Endothelial cell (in vitro differentiated cells): ENCODE measurements at regions not wholly inside any gene's neighbourhood (a gene's known extent, or its start where the extent isn't known, plus 50 kb on each side); places are given as distances from the start of the nearest gene placed in this dataset.

Experiments
- DNase-seq: peaks from one replicate; pipeline ENCODE4 v3.0.0; 2021; ENCODE audit warnings: low spot score
- H3K27ac Mint-ChIP-seq: one replicate; pipeline ENCODE4 v1.8.0; 2021; ENCODE audit warnings: mixed read lengths, inconsistent platforms; ENCODE audit not compliant: unreplicated experiment
- H3K27me3 Mint-ChIP-seq: one replicate; pipeline ENCODE4 v1.8.0; 2021; ENCODE audit warnings: mild to moderate bottlenecking, moderate library complexity, mixed read lengths, inconsistent platforms; ENCODE audit not compliant: unreplicated experiment
- H3K36me3 Mint-ChIP-seq: one replicate; pipeline ENCODE4 v1.8.0; 2021; ENCODE audit warnings: mild to moderate bottlenecking, low read depth, mixed read lengths, inconsistent platforms; ENCODE audit not compliant: unreplicated experiment
- H3K4me1 Mint-ChIP-seq: one replicate; pipeline ENCODE4 v1.8.0; 2021; ENCODE audit warnings: mild to moderate bottlenecking, mixed read lengths, inconsistent platforms; ENCODE audit not compliant: unreplicated experiment
- H3K4me3 Mint-ChIP-seq: one replicate; pipeline ENCODE4 v1.8.0; 2021; ENCODE audit warnings: mild to moderate bottlenecking, mixed read lengths, inconsistent platforms; ENCODE audit not compliant: unreplicated experiment
- H3K9me3 Mint-ChIP-seq: one replicate; pipeline ENCODE4 v1.8.0; 2021; ENCODE audit warnings: mixed read lengths, inconsistent platforms; ENCODE audit not compliant: unreplicated experiment
- TF ChIP-seq, protein P1 (sequence below): fragments of 200-600 bp; sonication (generic); IDR thresholded peaks from one replicate; pipeline ENCODE4 v1.5.0; 2021; ENCODE audit warnings: antibody characterized with exemption; ENCODE audit not compliant: unreplicated experiment

DNA sequence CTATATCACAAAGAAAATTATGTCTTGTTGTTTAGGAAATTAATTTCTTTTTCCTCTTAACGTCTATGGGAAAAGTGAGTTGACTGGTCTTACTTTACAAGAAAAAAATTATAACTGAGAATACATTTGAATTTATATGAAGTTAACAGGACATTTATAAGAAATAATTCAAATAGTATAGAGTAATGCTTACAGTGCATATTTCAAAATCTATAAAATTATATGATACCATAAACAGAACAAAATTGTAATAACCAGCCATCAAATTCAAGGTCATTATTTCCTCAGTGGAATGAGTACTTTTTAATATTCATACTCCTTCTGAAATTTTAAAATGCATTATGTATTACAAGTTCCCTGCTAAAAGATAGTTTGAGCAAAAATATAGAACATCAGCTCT lies 884.5 kb downstream of the TECRL start:
- H3K4me1 Mint-ChIP-seq, result no peaks in the 10 kb centered on the region
- TF ChIP-seq, protein P1, sequence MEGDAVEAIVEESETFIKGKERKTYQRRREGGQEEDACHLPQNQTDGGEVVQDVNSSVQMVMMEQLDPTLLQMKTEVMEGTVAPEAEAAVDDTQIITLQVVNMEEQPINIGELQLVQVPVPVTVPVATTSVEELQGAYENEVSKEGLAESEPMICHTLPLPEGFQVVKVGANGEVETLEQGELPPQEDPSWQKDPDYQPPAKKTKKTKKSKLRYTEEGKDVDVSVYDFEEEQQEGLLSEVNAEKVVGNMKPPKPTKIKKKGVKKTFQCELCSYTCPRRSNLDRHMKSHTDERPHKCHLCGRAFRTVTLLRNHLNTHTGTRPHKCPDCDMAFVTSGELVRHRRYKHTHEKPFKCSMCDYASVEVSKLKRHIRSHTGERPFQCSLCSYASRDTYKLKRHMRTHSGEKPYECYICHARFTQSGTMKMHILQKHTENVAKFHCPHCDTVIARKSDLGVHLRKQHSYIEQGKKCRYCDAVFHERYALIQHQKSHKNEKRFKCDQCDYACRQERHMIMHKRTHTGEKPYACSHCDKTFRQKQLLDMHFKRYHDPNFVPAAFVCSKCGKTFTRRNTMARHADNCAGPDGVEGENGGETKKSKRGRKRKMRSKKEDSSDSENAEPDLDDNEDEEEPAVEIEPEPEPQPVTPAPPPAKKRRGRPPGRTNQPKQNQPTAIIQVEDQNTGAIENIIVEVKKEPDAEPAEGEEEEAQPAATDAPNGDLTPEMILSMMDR, result no peak
- no peak overlapping the region for H3K27ac Mint-ChIP-seq
- H3K4me3 Mint-ChIP-seq, result no peak overlapping the region
- peaks cover 9% of the 10 kb centered on the region for H3K9me3 Mint-ChIP-seq
- no peak for DNase-seq
- peaks cover 2% of the 10 kb centered on the region for H3K27me3 Mint-ChIP-seq
- peaks cover 5% of the 10 kb centered on the region for H3K36me3 Mint-ChIP-seq

GRCh38 chr4:63505714-63506460 lies 903.4 kb downstream of the TECRL start:
- no peaks in the 10 kb centered on the region for H3K9me3 Mint-ChIP-seq
- no peaks in the 10 kb centered on the region for H3K27me3 Mint-ChIP-seq
- H3K27ac Mint-ChIP-seq, result no peak overlapping the region
- H3K36me3 Mint-ChIP-seq, result no peaks in the 10 kb centered on the region
- DNase-seq, result no peak
- H3K4me3 Mint-ChIP-seq, result no peak overlapping the region
- TF ChIP-seq, protein P1, result no peak
- no peaks in the 10 kb centered on the region for H3K4me1 Mint-ChIP-seq

DNA sequence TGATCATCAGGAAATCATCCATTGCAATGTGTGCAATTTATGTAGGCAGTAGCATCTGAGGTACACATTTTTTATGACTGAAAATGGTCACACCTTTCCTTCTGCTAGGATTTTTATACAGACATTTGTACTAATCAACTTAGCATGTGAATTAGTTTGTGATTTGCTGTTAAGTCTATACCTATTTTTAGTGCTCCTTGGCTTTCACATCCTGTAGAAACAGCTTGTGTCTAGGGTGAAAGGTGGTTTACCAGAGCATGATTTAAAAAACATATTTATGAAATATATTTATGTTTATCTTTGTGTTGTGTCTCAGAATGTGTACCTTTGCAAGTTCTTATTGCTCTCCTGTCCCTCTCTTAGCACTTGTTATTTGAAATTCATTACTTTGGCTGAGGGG lies 916.0 kb downstream of the TECRL start:
- Mint-ChIP-seq H3K27me3 (peaks cover 2% of the 10 kb centered on the region), H3K4me1 (peaks cover 9% of the 10 kb centered on the region), H3K4me3 (no peak overlapping the region), H3K9me3 (no peaks in the 10 kb centered on the region), H3K36me3 (no peaks in the 10 kb centered on the region), H3K27ac (no peak overlapping the region)
- TF ChIP-seq, protein P1, result no peak
- no peak for DNase-seq

- H3K36me3 Mint-ChIP-seq, result no peaks in the 10 kb centered on the region
- no peak overlapping the region for H3K4me3 Mint-ChIP-seq
- H3K4me1 Mint-ChIP-seq, result peaks cover 9% of the 10 kb centered on the region
- no peaks in the 10 kb centered on the region for H3K9me3 Mint-ChIP-seq
- H3K27me3 Mint-ChIP-seq, result peaks cover 2% of the 10 kb centered on the region
- TF ChIP-seq, protein P1, result no peak
- H3K27ac Mint-ChIP-seq, result no peak overlapping the region
- DNase-seq, result no peak
Observed at GRCh38 chr4:63492515-63492914, 916.7 kb downstream of the TECRL start.

DNA sequence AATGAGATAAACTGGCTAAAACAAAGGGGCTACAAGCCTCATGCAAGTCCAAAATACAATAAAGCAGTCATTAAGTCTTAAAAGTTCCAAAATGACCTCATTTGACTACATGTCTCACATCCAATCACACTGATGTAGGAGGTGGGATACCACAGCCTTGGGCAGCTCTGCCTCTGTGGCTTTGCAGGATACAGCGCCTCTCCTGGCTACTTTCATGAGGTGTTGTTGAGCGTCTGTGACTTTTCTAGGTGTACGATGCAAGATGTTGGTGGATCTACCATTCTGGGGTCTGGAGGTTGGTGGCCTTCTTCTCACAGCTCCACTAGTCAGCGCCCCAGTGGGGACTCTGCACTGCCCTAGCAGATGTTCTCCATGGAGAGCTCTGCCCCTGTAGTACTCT lies 944.9 kb downstream of the TECRL start:
- no peak overlapping the region for H3K4me3 Mint-ChIP-seq
- no peak overlapping the region for H3K27ac Mint-ChIP-seq
- H3K27me3 Mint-ChIP-seq, result no peaks in the 10 kb centered on the region
- TF ChIP-seq, protein P1, result no peak
- no peaks in the 10 kb centered on the region for H3K36me3 Mint-ChIP-seq
- no peak for DNase-seq
- H3K4me1 Mint-ChIP-seq, result peaks cover 6% of the 10 kb centered on the region
- H3K9me3 Mint-ChIP-seq, result no peaks in the 10 kb centered on the region
